WTC11 (cell line): ENCODE measurements at regions not wholly inside any gene's neighbourhood (a gene's known extent, or its start where the extent isn't known, plus 50 kb on each side); places are given as distances from the start of the nearest gene placed in this dataset.

Experiments
- ATAC-seq: fragments of 200-7000 bp; cut with Tn5 transposase; 2 replicates; pipeline ENCODE4 v1.10.0; 2021; ENCODE audit warnings: mild to moderate bottlenecking, moderate library complexity
- CTCF ChIA-PET: fragments of 300-600 bp; sonication (Branson Sonifier 250); formaldehyde crosslinking; loops from one replicate; lab custom pipeline; 2021; ENCODE audit warnings: antibody characterized with exemption; lab: Charles Lee
- POLR2A ChIA-PET: fragments of 350-600 bp; sonication (Branson Sonifier 250); formaldehyde crosslinking; loops from one replicate; lab custom pipeline; 2021; ENCODE audit warnings: antibody characterized with exemption; lab: Charles Lee
- DNase-seq: peaks from one replicate; pipeline ENCODE4 v3.0.0; 2021; ENCODE audit warnings: low spot score
- H3K27ac Mint-ChIP-seq: 2 replicates; pipeline ENCODE4 v1.8.0; 2021; ENCODE audit warnings: mixed read lengths
- H3K27me3 Mint-ChIP-seq: 2 replicates; pipeline ENCODE4 v1.8.0; 2021; ENCODE audit warnings: low read depth, mild to moderate bottlenecking, moderate library complexity, mixed read lengths
- H3K36me3 Mint-ChIP-seq: 2 replicates; pipeline ENCODE4 v1.8.0; 2021; ENCODE audit warnings: mixed read lengths
- H3K4me1 Mint-ChIP-seq: 2 replicates; pipeline ENCODE4 v1.8.0; 2022; ENCODE audit warnings: mixed read lengths
- H3K4me3 Mint-ChIP-seq: 2 replicates; pipeline ENCODE4 v1.8.0; 2021; ENCODE audit warnings: mild to moderate bottlenecking, moderate library complexity, mixed read lengths
- H3K9me3 Mint-ChIP-seq: 2 replicates; pipeline ENCODE4 v1.8.0; 2021; ENCODE audit warnings: mixed read lengths
- E2F5 ChIP-seq: sonication (generic); formaldehyde crosslinking; IDR thresholded peaks from 2 replicates; pipeline ENCODE4 v1.8.1; 2022; ENCODE audit warnings: mild to moderate bottlenecking, moderate library complexity, missing genetic modification reagents
- ERG ChIP-seq: fragments of 250-450 bp; sonication (Bioruptor Pico); IDR thresholded peaks from 2 replicates; pipeline ENCODE4 v1.8.0; 2021; ENCODE audit warnings: mild to moderate bottlenecking
- HMGA2 ChIP-seq: fragments of 250-450 bp; sonication (Bioruptor Pico); IDR thresholded peaks from 2 replicates; pipeline ENCODE4 v1.4.0; 2021; ENCODE audit warnings: mild to moderate bottlenecking, moderate library complexity
- IRF2 ChIP-seq: sonication (generic); formaldehyde crosslinking; IDR thresholded peaks from 2 replicates; pipeline ENCODE4 v1.8.0; 2022; ENCODE audit warnings: low read depth, missing genetic modification reagents, borderline replicate concordance
- JAZF1 ChIP-seq: fragments of 250-450 bp; sonication (Bioruptor Pico); IDR thresholded peaks from 2 replicates; pipeline ENCODE4 v1.9.0; 2021; ENCODE audit warnings: moderate library complexity, mild to moderate bottlenecking, inconsistent platforms
- MXD4 ChIP-seq: fragments of 250-450 bp; sonication (Bioruptor Pico); IDR thresholded peaks from 2 replicates; pipeline ENCODE4 v1.8.0; 2021; ENCODE audit warnings: mild to moderate bottlenecking, moderate library complexity, borderline replicate concordance
- MYBL2 ChIP-seq: sonication (generic); formaldehyde crosslinking; IDR thresholded peaks from 2 replicates; pipeline ENCODE4 v1.8.1; 2023; ENCODE audit warnings: mild to moderate bottlenecking, moderate library complexity, missing genetic modification reagents
- NFATC4 ChIP-seq: fragments of 250-450 bp; sonication (Bioruptor Pico); IDR thresholded peaks from 2 replicates; pipeline ENCODE4 v1.9.0; 2021; ENCODE audit warnings: mild to moderate bottlenecking
- NR1H2 ChIP-seq: sonication (generic); formaldehyde crosslinking; IDR thresholded peaks from 2 replicates; pipeline ENCODE4 v1.9.0; 2021; ENCODE audit warnings: mild to moderate bottlenecking, moderate library complexity, missing genetic modification reagents
- NR2C2 ChIP-seq: sonication (generic); formaldehyde crosslinking; IDR thresholded peaks from 2 replicates; pipeline ENCODE4 v1.8.0; 2022; ENCODE audit warnings: mild to moderate bottlenecking, missing genetic modification reagents
- OVOL2 ChIP-seq: fragments of 250-450 bp; sonication (Bioruptor Pico); IDR thresholded peaks from 2 replicates; pipeline ENCODE4 v1.9.0; 2021; ENCODE audit warnings: mild to moderate bottlenecking, borderline replicate concordance
- TCF7 ChIP-seq: sonication (generic); formaldehyde crosslinking; IDR thresholded peaks from 2 replicates; pipeline ENCODE4 v1.8.0; 2022; ENCODE audit warnings: mild to moderate bottlenecking, low read depth, missing genetic modification reagents, moderate library complexity
- TP53 ChIP-seq: sonication (generic); formaldehyde crosslinking; IDR thresholded peaks from 2 replicates; pipeline ENCODE4 v1.8.1; 2023; ENCODE audit warnings: mild to moderate bottlenecking, missing genetic modification reagents
- TF ChIP-seq, protein P1 (sequence below): sonication (generic); formaldehyde crosslinking; IDR thresholded peaks from 2 replicates; pipeline ENCODE4 v1.8.0; 2023; ENCODE audit warnings: missing genetic modification reagents, mild to moderate bottlenecking, borderline replicate concordance
- TF ChIP-seq, protein P2 (sequence below): sonication (generic); formaldehyde crosslinking; IDR thresholded peaks from 2 replicates; pipeline ENCODE4 v1.8.1; 2023; ENCODE audit warnings: mild to moderate bottlenecking, missing genetic modification reagents
- TF ChIP-seq, protein P3 (sequence below): sonication (generic); formaldehyde crosslinking; IDR thresholded peaks from 2 replicates; pipeline ENCODE4 v1.8.1; 2023; ENCODE audit warnings: mild to moderate bottlenecking, missing genetic modification reagents
- TF ChIP-seq, protein P4 (sequence below): sonication (generic); formaldehyde crosslinking; IDR thresholded peaks from 2 replicates; pipeline ENCODE4 v1.8.0; 2023; ENCODE audit warnings: mild to moderate bottlenecking, missing genetic modification reagents

DNA sequence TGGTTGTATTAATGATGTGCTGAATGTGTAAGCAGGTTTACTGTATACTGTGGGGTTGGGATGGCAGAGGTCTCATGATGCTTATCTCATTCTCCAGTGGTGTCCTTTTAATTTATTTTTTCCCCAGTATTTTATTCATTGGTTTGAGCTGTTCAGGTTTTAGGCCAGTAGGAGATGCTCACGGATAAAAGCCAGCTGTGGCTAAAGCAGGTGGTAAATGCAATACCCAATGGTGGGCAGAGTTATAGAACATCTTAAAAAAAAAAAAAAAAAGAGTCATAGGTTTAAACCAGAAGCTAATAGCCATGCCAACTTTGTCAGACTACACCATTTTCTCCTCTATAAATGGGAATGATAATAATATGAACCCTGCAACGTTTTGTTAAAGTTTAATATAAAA, 57.8 kb upstream of the NEUROD1 start (continued):
- TF ChIP-seq, protein P1, sequence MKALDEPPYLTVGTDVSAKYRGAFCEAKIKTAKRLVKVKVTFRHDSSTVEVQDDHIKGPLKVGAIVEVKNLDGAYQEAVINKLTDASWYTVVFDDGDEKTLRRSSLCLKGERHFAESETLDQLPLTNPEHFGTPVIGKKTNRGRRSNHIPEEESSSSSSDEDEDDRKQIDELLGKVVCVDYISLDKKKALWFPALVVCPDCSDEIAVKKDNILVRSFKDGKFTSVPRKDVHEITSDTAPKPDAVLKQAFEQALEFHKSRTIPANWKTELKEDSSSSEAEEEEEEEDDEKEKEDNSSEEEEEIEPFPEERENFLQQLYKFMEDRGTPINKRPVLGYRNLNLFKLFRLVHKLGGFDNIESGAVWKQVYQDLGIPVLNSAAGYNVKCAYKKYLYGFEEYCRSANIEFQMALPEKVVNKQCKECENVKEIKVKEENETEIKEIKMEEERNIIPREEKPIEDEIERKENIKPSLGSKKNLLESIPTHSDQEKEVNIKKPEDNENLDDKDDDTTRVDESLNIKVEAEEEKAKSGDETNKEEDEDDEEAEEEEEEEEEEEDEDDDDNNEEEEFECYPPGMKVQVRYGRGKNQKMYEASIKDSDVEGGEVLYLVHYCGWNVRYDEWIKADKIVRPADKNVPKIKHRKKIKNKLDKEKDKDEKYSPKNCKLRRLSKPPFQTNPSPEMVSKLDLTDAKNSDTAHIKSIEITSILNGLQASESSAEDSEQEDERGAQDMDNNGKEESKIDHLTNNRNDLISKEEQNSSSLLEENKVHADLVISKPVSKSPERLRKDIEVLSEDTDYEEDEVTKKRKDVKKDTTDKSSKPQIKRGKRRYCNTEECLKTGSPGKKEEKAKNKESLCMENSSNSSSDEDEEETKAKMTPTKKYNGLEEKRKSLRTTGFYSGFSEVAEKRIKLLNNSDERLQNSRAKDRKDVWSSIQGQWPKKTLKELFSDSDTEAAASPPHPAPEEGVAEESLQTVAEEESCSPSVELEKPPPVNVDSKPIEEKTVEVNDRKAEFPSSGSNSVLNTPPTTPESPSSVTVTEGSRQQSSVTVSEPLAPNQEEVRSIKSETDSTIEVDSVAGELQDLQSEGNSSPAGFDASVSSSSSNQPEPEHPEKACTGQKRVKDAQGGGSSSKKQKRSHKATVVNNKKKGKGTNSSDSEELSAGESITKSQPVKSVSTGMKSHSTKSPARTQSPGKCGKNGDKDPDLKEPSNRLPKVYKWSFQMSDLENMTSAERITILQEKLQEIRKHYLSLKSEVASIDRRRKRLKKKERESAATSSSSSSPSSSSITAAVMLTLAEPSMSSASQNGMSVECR = no peak
- no peak for TF ChIP-seq IRF2 (CRISPR knock-in tag)
- no peak for TF ChIP-seq ERG (CRISPR knock-in tag)

- peaks cover 8% of the 10 kb centered on the region for H3K27me3 Mint-ChIP-seq
- DNase-seq (no peak), ATAC-seq (no peak)
- H3K4me3 Mint-ChIP-seq = no peak overlapping the region
- TF ChIP-seq, protein P2, sequence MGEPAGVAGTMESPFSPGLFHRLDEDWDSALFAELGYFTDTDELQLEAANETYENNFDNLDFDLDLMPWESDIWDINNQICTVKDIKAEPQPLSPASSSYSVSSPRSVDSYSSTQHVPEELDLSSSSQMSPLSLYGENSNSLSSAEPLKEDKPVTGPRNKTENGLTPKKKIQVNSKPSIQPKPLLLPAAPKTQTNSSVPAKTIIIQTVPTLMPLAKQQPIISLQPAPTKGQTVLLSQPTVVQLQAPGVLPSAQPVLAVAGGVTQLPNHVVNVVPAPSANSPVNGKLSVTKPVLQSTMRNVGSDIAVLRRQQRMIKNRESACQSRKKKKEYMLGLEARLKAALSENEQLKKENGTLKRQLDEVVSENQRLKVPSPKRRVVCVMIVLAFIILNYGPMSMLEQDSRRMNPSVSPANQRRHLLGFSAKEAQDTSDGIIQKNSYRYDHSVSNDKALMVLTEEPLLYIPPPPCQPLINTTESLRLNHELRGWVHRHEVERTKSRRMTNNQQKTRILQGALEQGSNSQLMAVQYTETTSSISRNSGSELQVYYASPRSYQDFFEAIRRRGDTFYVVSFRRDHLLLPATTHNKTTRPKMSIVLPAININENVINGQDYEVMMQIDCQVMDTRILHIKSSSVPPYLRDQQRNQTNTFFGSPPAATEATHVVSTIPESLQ (CRISPR knock-in tag) = no peak
- TF ChIP-seq NR2C2 (CRISPR knock-in tag) (no peak), E2F5 (CRISPR knock-in tag) (no peak), OVOL2 (CRISPR knock-in tag) (no peak), TP53 (no peak), MYBL2 (CRISPR knock-in tag) (no peak), JAZF1 (CRISPR knock-in tag) (no peak)
- TF ChIP-seq, protein P3, sequence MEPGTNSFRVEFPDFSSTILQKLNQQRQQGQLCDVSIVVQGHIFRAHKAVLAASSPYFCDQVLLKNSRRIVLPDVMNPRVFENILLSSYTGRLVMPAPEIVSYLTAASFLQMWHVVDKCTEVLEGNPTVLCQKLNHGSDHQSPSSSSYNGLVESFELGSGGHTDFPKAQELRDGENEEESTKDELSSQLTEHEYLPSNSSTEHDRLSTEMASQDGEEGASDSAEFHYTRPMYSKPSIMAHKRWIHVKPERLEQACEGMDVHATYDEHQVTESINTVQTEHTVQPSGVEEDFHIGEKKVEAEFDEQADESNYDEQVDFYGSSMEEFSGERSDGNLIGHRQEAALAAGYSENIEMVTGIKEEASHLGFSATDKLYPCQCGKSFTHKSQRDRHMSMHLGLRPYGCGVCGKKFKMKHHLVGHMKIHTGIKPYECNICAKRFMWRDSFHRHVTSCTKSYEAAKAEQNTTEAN (CRISPR knock-in tag) = no peak
- H3K36me3 Mint-ChIP-seq = no peaks in the 10 kb centered on the region
- H3K27ac Mint-ChIP-seq = no peak overlapping the region
- POLR2A ChIA-PET = no interaction called here
- H3K4me1 Mint-ChIP-seq = peaks cover 3% of the 10 kb centered on the region; the same call in 1 of the 2 replicates
- CTCF ChIA-PET = interaction anchor here (0.8 to 1.3 kb wide), 5 partner anchors 23 to 335 kb away, joined by 3 to 8 read pairs (median 3); no protein-coding TSS in a partner anchor
- peaks cover 16% of the 10 kb centered on the region for H3K9me3 Mint-ChIP-seq
Observed at GRCh38 chr2:181738563-181738962, 58.2 kb upstream of the NEUROD1 start.

DNA sequence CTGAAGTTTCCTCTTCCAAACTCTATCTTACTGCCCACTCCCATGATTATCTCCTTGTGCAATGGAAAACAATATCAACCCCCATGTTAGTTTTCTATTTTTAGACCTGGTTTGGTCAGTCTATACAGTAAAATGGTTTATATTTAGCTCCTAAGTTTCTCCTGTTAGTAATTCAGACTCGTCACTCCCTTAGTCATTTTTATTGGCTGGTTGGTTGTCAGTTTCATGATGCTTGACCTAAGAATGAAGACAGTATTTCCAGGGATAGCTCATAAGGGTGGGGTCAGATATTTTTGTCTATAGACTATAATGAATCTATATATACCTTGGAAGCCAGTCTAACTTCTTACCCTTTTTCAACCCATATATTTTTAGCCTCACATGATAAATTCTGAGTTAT, 61.4 kb upstream of the NEUROD1 start:
- Mint-ChIP-seq H3K9me3 (peaks cover 4% of the 10 kb centered on the region), H3K4me1 (peaks cover 3% of the 10 kb centered on the region; the same call in 1 of the 2 replicates), H3K27me3 (no peaks in the 10 kb centered on the region), H3K27ac (no peak overlapping the region), H3K4me3 (no peak overlapping the region), H3K36me3 (no peaks in the 10 kb centered on the region)
- no peak for DNase-seq
- ChIA-PET CTCF (interaction anchor here (1.7 kb wide), 1 partner anchor 62 kb away, joined by 9 read pairs; no protein-coding TSS in a partner anchor), POLR2A (no interaction called here)
- ATAC-seq = no peak
- TF ChIP-seq, protein P4, sequence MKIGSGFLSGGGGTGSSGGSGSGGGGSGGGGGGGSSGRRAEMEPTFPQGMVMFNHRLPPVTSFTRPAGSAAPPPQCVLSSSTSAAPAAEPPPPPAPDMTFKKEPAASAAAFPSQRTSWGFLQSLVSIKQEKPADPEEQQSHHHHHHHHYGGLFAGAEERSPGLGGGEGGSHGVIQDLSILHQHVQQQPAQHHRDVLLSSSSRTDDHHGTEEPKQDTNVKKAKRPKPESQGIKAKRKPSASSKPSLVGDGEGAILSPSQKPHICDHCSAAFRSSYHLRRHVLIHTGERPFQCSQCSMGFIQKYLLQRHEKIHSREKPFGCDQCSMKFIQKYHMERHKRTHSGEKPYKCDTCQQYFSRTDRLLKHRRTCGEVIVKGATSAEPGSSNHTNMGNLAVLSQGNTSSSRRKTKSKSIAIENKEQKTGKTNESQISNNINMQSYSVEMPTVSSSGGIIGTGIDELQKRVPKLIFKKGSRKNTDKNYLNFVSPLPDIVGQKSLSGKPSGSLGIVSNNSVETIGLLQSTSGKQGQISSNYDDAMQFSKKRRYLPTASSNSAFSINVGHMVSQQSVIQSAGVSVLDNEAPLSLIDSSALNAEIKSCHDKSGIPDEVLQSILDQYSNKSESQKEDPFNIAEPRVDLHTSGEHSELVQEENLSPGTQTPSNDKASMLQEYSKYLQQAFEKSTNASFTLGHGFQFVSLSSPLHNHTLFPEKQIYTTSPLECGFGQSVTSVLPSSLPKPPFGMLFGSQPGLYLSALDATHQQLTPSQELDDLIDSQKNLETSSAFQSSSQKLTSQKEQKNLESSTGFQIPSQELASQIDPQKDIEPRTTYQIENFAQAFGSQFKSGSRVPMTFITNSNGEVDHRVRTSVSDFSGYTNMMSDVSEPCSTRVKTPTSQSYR = no peak
- TF ChIP-seq, protein P3 (CRISPR knock-in tag) = no peak
- TF ChIP-seq, protein P2 (CRISPR knock-in tag) = no peak
- TF ChIP-seq NFATC4 = no peak
- TF ChIP-seq MXD4 (CRISPR knock-in tag) = no peak
- no peak for TF ChIP-seq NR1H2
- TF ChIP-seq TCF7 (CRISPR knock-in tag) = no peak
- TF ChIP-seq HMGA2 (CRISPR knock-in tag) = no peak
